ENCODE measurements at regions not wholly inside any gene's neighbourhood (a gene's known extent, or its start where the extent isn't known, plus 50 kb on each side); places are given as distances from the start of the nearest gene placed in this dataset.

DNA sequence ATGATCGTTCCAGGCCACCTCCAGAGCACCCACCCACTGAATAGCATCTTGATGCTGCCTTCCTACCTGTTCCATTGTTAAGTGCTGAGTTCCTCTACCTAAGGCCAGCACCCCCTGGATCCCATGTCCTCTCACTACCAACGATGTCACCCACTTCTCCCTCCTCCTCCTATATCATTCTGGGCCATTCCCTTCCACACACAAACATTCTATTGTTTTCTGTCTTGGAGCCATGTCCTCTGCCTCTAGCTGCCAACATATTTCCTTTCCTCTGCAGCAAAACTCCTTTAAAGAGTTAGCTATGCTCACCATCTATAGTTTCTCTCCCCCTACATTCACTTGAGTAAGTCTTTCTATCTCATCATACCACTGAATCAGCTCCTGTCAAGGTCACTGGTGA is 64.0 kb upstream of the ACKR3 start:
- no peak for DNase-seq
- intact Hi-C loops (cut with DNase I), result no loop called here
- ATAC-seq (ENCODE audit: poor library complexity), result no peak

DNA sequence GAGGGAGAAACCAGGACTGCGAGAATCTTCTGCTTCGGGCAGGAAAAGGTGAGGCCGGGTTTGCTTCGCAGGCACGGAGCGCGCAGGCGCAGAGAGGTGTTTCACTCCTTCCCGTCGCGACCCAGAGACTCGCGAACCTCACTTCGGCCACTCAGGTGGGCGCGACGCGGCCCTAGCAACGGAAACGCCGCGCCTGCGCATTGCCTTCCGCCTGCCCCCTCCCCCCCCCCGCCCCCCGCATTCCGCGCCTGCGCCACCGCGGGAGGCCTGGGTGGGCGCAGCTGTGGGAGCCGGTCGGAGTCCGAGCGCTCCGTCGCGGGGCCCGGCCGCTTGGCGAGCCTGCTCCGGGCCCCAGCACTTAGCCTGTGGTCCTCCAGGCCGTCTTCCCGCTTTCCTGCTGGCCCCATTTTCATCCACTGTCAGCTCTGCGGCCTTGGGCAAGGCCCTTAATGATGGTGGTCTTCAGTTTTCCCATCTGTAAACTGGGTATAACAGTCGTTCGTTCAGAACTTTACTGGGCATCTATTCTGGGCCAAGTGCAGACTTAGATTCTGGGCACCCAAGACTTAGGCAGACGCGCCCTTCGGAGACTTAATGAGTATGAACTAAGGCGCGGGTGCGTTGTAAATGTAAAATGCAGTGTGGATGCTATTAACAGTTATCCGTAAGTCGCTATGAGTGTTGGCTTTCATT is 62.1 kb upstream of the ACKR3 start:
- ATAC-seq (ENCODE audit: poor library complexity) (peak; percentile 76), DNase-seq (peak; percentile 67)
- intact Hi-C loops (cut with DNase I), result no loop called here

DNA sequence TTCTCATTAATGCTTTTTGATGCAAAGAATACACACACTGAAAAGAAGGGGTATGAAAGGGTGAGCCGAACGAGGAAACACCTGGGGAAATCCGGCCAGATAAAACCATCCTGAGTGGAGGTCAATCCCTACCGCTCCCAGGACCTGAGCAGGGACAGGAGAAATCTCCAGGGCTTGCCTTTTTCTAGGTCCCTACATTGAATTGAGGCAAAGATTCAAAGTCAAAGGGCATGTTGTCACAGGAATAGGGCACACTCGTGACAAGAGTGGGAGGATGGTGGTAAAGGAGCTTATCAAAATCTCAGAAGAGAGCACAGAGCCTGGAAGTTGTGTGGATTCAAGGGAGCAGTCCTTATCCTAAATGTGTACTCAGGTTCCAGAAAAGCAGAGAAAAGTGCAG is 61.2 kb upstream of the ACKR3 start:
- DNase-seq (no peak), ATAC-seq (ENCODE audit: poor library complexity) (no peak)
- intact Hi-C loops (cut with DNase I), result no loop called here

DNA sequence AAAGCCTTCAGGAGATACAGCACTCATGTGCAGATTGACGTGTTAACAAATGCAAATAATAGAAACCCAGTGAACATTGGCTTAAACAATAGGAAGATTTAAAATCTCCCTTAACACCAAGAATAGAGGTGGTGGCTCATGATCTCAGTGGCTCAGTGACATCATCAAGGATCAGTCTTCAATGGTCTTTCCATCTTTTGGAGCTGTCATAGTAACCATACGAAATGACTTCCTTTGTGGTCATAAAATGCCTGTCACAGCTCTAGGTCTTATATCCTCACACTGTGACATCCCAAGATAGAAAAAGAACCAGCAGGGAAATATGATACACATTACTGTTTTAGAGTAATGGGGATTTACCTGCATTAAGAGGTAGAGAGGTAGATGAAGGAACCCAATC is 59.6 kb upstream of the ACKR3 start:
- intact Hi-C loops (cut with DNase I), result loop anchor here (5.0 to 10.0 kb wide), 3 partner anchors 57 to 517 kb away; partner anchors contain the start of gene ACKR3
- DNase-seq (no peak), ATAC-seq (ENCODE audit: poor library complexity) (no peak)

DNA sequence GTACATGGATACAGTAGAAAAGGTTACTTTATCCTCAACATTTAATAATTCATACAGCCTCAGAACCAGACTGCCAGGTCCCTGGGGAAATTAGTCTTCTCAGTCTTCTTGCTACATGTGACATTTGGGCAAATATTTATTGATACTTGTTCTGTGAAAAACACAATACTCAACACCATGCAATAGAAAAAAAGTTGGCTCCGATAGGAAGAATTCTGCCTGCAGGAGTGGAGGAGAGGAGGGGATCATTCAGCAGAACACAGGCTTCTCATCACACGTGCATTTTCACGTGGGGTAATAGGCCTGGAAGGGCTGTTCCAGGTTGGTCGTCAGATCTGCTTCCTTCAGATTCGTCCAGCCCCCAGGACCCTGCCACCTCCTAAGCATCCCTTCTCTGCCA is 58.4 kb upstream of the ACKR3 start:
- ATAC-seq (ENCODE audit: poor library complexity), result no peak
- intact Hi-C loops (cut with DNase I), result loop anchor here (5.0 to 10.0 kb wide), 3 partner anchors 56 to 516 kb away; partner anchors contain the start of gene ACKR3
- DNase-seq, result no peak

DNA sequence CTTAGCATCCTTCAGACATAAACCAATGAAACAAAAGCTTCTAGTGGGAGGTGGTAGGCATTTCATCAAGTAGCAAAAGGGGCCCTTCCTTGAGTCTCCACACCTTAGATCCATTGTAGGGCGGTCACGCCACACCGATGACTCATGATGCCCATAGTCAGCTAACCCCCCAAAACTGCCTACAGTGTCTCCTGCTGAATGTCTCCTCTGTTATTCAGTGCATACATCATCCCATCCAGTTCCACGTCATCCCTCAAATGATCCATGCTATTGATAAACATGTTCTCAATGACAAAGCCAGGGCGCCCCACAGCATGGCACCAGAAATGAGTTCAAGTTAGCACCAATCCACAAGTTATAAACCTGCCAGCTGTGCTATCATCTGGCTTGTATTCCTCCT is 57.4 kb upstream of the ACKR3 start:
- intact Hi-C loops (cut with DNase I), result loop anchor here (5.0 to 10.0 kb wide), 3 partner anchors 55 to 515 kb away; partner anchors contain the start of gene ACKR3
- DNase-seq, result no peak

DNA sequence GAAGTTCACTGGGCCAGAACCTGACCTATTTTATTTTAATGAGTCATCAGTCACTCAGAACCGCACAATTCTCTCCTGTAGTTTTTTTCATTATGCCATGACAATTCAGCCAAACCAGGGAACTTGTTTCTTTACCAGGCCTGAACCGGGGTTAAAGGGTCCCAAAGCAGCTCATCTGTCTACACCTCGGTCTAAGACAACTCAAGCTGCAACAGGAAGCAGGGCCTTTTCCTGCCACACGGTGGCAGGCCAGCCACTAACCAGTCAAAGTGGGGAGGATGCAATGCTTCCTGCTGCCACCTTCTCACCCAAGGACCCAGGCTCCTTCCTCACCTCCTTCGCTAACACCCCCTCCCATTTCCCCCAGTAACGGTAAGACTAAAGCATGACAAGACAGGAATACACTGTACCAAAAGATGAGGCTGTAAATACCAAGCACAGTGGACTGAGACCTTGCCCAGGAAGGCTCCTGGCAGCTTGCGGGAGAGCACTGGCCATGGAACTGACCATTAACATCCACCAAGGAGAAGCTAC is 56.7 kb upstream of the ACKR3 start:
- peak; percentile 95 for ATAC-seq (ENCODE audit: poor library complexity)
- DNase-seq, result peak; percentile 79

More for the DNA sequence above, 57.4 kb upstream of the ACKR3 start:
- no peak for ATAC-seq (ENCODE audit: poor library complexity)

DNA sequence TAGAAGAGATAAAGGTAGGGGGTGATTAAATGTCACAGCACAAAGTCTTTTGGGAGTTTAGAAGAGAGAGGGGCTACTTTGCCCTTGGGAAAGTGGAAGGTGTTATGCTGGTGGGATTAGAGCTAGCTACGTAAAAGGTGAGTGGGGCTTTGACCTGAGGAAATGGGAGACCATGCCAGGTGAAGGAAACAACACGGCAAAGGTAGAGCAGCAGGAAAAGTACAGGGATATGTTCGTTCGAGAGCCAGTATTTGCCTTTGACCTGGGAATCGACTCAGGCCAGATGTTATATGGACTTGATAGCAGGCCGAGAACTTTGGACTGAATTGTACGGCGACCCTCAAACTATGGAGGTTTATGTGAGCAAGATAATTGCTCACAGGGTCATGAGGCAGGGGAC is 55.7 kb upstream of the ACKR3 start:
- intact Hi-C loops (cut with DNase I), result loop anchor here (5.0 to 10.0 kb wide), 3 partner anchors 53 to 513 kb away; partner anchors contain the start of gene ACKR3
- no peak for ATAC-seq (ENCODE audit: poor library complexity)
- DNase-seq, result no peak

More for the DNA sequence above, 56.7 kb upstream of the ACKR3 start:
- intact Hi-C loops (cut with DNase I), result loop anchor here (5.0 to 10.0 kb wide), 3 partner anchors 54 to 514 kb away; partner anchors contain the start of gene ACKR3

DNA sequence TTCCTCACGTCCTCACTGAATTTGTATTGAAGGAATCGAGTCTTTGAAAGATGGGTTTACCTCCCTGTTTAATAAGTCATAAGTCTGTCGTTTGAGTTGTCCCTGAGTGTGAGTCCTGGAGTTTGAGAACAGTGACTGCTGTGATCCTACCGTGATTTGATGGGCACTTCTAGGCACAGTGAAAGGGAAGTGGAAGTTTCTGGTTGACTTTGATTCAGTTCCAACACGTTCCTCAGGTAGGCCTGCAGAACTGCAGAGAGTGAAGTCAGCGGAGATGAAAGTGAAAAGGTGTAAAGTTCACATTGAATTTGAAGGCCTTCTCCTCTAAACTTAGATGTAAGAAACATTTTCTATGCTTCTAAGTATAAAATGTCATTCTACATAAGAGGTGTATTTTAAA is 52.9 kb upstream of the ACKR3 start:
- ATAC-seq (ENCODE audit: poor library complexity), result no peak
- intact Hi-C loops (cut with DNase I), result loop anchor here (10.0 kb wide), 1 partner anchor 162 kb away; no protein-coding TSS in a partner anchor

DNA sequence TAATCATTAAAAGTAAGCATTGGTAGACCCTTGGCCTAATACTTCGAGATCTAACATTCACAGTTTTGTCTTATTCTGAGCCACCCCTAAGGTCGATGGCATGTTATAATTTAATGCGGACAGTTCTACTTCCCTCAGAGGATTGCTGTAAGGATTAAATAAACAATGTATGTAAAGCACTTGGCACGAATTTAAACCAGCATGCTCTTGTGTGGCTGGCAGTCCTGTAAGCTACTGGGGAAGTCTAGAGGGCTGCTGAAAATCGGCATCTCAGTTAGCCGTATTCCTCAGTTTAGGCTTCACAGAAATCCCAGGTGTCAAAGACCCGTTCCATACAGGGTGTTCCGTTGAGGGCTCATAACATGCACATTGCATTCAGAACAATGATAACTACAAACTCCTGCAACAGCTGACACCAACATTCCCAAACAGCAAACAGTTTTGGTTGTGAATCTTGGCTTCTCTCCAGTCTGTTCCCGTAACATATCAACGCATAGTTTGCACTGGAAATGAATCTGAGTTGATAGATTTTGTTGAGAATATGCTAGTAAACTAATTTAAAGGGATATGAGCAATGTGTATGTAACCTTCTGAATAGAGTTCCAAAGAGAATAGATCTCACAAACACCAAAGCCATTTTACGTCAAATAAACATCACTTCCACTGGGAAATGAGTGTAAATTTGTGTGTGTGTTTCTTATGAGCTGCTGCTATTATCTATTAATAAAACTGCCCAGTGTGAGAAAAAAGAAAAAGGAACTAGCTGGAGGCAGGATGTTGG is 52.2 kb upstream of the ACKR3 start:
- intact Hi-C loops (cut with DNase I), result loop anchor here (10.0 kb wide), 1 partner anchor 163 kb away; no protein-coding TSS in a partner anchor
- no peak for ATAC-seq (ENCODE audit: poor library complexity)
- no peak for DNase-seq

More for the DNA sequence above, 52.9 kb upstream of the ACKR3 start:
- no peak for DNase-seq

All from Right ventricle myocardium superior (tissue), 1 donor.